Ishikawa (cell line): ENCODE measurements at regions not wholly inside any gene's neighbourhood (a gene's known extent, or its start where the extent isn't known, plus 50 kb on each side); places are given as distances from the start of the nearest gene placed in this dataset.

Experiments used
- CEBPB ChIP-seq: IDR thresholded peaks from 2 replicates; pipeline ENCODE4 v1.6.1; 2012
- CREB1 ChIP-seq: IDR thresholded peaks from 2 replicates; pipeline ENCODE4 v1.6.1; 2012; ENCODE audit warnings: low read depth
- EGR1 ChIP-seq: IDR thresholded peaks from 2 replicates; pipeline ENCODE4 v1.6.1; 2012
- EP300 ChIP-seq: IDR thresholded peaks from 2 replicates; pipeline ENCODE4 v1.6.1; 2012; ENCODE audit warnings: borderline replicate concordance
- FOXM1 ChIP-seq: IDR thresholded peaks from 2 replicates; pipeline ENCODE4 v1.6.1; 2012; ENCODE audit warnings: low read depth, borderline replicate concordance
- RAD21 ChIP-seq: IDR thresholded peaks from 2 replicates; pipeline ENCODE4 v1.6.1; 2012; ENCODE audit warnings: low read depth
- TAF1 ChIP-seq: IDR thresholded peaks from 2 replicates; pipeline ENCODE4 v1.6.1; 2012; ENCODE audit warnings: low read depth, mild to moderate bottlenecking
- TCF12 ChIP-seq: IDR thresholded peaks from 2 replicates; pipeline ENCODE4 v1.6.1; 2012; ENCODE audit warnings: low read depth
- TEAD4 ChIP-seq: IDR thresholded peaks from 2 replicates; pipeline ENCODE4 v1.6.1; 2012
- YY1 ChIP-seq: IDR thresholded peaks from 2 replicates; pipeline ENCODE4 v1.6.1; 2012; ENCODE audit warnings: low read depth
- ZBTB7A ChIP-seq: IDR thresholded peaks from 2 replicates; pipeline ENCODE4 v1.6.1; 2012; ENCODE audit warnings: low read depth
- TF ChIP-seq, protein P1 (sequence below): IDR thresholded peaks from 2 replicates; pipeline ENCODE4 v1.6.1; 2012
- TF ChIP-seq, protein P2 (sequence below): IDR thresholded peaks from 2 replicates; pipeline ENCODE4 v1.6.1; 2012

DNA sequence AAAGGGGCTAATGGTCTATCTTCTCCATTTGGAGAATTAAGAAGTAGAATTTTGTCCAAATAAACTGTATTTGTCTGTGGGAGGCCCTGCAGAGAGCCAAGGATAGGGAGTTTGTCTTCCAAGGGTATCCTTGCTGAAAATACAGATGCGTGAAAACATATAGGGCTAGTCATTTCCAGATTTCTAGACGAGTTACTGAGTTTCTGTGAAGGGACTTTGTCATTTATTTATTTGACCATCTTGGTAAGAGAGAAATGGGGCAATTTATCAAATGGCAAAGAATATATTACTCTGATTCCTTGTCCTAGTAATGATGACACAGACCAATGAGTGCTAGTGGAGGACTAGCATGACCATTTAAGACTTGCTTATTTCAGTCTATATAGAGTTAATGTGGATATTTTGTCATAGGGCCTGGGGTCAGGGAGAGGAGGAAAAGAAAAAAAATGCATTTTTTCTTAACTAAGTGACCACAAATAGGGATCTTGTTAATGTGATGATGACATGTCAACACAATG, 376.6 kb upstream of the ONECUT1 start:
- no peak for TF ChIP-seq TAF1
- no peak for TF ChIP-seq TEAD4
- TF ChIP-seq EP300 = no peak
- TF ChIP-seq, protein P1, sequence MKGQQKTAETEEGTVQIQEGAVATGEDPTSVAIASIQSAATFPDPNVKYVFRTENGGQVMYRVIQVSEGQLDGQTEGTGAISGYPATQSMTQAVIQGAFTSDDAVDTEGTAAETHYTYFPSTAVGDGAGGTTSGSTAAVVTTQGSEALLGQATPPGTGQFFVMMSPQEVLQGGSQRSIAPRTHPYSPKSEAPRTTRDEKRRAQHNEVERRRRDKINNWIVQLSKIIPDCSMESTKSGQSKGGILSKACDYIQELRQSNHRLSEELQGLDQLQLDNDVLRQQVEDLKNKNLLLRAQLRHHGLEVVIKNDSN = no peak
- no peak for TF ChIP-seq RAD21
- no peak for TF ChIP-seq CEBPB
- TF ChIP-seq TCF12 = no peak
- no peak for TF ChIP-seq YY1
- TF ChIP-seq, protein P2, sequence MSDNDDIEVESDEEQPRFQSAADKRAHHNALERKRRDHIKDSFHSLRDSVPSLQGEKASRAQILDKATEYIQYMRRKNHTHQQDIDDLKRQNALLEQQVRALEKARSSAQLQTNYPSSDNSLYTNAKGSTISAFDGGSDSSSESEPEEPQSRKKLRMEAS = no peak
- no peak for TF ChIP-seq CREB1
- no peak for TF ChIP-seq ZBTB7A
- no peak for TF ChIP-seq FOXM1
- TF ChIP-seq EGR1 = no peak
